ENCODE measurements at regions not wholly inside any gene's neighbourhood (a gene's known extent, or its start where the extent isn't known, plus 50 kb on each side); places are given as distances from the start of the nearest gene placed in this dataset.
"Not testable (repeated sequence)": the region's sequence is repeated elsewhere in the genome, so short reads cannot be mapped to it uniquely, and the experiment has no call there.

DNA sequence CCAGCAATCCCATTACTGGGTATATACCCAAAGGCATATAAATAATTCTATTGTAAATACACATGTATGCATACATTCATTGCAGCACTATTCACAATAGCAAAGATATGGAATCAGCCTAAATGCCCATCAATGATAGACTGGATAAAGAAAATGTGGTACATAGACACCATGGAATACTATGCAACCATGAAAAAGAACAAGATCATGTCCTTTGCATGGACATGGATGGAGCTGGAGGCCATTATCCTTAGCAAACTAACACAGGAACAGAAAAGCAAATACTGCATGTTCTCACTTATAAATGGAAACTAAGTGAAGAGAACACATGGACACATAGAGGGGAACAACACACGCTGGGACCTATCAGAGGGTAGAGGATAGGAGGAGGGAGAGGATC is 51.3 kb upstream of the CASK start:
- not testable (repeated sequence) for TF ChIP-seq CTCF, POLR2A (IDR thresholded peaks at IDR 0.05)
